Brain microvascular endothelial cell (primary cell): ENCODE measurements at regions not wholly inside any gene's neighbourhood (a gene's known extent, or its start where the extent isn't known, plus 50 kb on each side); places are given as distances from the start of the nearest gene placed in this dataset.

Source experiments
- DNase-seq: peaks from one replicate; pipeline ENCODE4 v3.0.0-alpha.2; 2020
- H3K27ac ChIP-seq: fragments of 250-450 bp; sonication (Bioruptor Pico); 2 replicates; pipeline ENCODE4 v1.5.1; 2020; ENCODE audit warnings: mild to moderate bottlenecking, moderate library complexity
- H3K27me3 ChIP-seq: fragments of 250-450 bp; sonication (Bioruptor Pico); replicated peaks from 2 replicates; pipeline ENCODE4 v1.5.1; 2020; ENCODE audit warnings: mild to moderate bottlenecking
- H3K36me3 ChIP-seq: fragments of 250-450 bp; sonication (Bioruptor Pico); replicated peaks from 2 replicates; pipeline ENCODE4 v1.5.1; 2020; ENCODE audit warnings: mild to moderate bottlenecking
- H3K4me3 ChIP-seq: 2 replicates; pipeline ENCODE4 v1.5.1; 2011; ENCODE audit warnings: low read depth, mild to moderate bottlenecking, control low read depth, low read length, moderate library complexity
- in situ Hi-C: cut with HindIII; loops from 2 replicates; pipeline ENCODE4 v1.10.0; 2017; ENCODE audit warnings: low sequenced_read_pairs, low pct_ligation_motif_present
- TF ChIP-seq, protein P1 (sequence below): IDR thresholded peaks from 2 replicates; pipeline ENCODE4 v1.5.1; 2011; ENCODE audit warnings: low read depth, mild to moderate bottlenecking, moderate library complexity, low read length, control low read depth, inconsistent platforms; ENCODE audit errors: missing control alignments

DNA sequence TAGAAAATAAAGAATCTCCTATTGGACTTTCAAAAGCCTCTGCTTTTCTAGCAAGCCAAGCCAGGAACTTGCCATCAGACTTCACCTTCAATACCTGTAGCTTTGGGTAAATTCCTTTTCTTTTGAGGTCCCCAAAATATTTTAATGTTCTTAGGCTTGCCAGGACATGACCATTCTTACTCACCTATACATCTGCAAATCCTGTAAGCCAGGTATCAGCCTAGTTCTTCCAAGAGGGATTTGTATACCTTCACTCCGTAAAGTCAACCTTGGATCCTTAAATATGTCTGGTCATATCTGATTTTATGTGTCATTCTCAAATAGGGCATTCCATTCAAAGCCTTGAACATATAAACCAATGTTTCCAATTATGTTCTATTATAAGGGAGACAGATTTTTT is 210.6 kb upstream of the CELF2 start:
- TF ChIP-seq, protein P1, sequence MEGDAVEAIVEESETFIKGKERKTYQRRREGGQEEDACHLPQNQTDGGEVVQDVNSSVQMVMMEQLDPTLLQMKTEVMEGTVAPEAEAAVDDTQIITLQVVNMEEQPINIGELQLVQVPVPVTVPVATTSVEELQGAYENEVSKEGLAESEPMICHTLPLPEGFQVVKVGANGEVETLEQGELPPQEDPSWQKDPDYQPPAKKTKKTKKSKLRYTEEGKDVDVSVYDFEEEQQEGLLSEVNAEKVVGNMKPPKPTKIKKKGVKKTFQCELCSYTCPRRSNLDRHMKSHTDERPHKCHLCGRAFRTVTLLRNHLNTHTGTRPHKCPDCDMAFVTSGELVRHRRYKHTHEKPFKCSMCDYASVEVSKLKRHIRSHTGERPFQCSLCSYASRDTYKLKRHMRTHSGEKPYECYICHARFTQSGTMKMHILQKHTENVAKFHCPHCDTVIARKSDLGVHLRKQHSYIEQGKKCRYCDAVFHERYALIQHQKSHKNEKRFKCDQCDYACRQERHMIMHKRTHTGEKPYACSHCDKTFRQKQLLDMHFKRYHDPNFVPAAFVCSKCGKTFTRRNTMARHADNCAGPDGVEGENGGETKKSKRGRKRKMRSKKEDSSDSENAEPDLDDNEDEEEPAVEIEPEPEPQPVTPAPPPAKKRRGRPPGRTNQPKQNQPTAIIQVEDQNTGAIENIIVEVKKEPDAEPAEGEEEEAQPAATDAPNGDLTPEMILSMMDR, result no peak
- H3K27me3 ChIP-seq, result no peaks in the 10 kb centered on the region
- no peak overlapping the region for H3K27ac ChIP-seq
- no peak overlapping the region for H3K4me3 ChIP-seq
- H3K36me3 ChIP-seq, result no peaks in the 10 kb centered on the region
- DNase-seq, result no peak
- in situ Hi-C loops, result no loop called here

DNA sequence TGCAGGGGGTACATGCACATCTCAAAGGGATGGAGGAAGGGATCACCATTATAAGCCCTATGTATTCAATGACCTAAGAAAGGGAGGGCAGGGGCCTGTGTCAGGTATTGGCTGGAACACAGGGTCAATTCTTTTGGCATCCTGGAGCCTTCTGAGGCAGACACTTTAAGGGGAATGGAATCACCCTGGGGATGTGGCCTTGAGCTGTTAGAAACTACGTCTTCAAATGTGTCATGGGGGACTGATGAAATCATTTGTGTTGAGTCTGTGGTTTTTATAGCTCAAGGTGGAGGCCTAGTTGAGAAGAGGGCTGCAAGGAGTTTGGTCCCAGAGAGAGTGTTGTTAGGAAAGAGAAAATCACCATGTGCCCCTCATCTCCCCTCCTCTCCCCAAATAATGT is 206.1 kb upstream of the CELF2 start:
- in situ Hi-C loops, result no loop called here
- Histone ChIP-seq H3K4me3 (no peak overlapping the region), H3K27me3 (no peaks in the 10 kb centered on the region), H3K36me3 (no peaks in the 10 kb centered on the region), H3K27ac (no peak overlapping the region)
- TF ChIP-seq, protein P1, result no peak
- DNase-seq, result no peak

DNA sequence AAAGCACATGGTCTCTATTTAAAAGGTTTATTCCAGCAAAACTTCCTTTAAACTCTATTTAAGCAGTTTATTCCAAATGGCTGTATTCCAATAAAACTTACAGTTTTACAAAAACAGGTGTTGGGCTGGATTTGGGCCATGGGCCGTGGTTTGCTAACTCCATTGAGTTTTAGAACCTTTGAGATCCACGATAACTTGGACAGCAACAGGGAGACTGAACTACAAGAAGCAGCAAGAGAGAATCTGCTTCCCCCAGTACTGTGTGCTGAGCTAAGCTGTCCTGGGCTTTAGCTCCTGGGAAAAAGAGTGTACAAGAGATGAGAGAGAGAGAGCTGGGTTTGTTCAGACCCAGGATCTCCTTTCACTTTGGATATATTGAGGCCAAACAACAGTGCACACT is 204.0 kb upstream of the CELF2 start:
- no peak for DNase-seq
- Histone ChIP-seq H3K27me3 (no peaks in the 10 kb centered on the region), H3K36me3 (no peaks in the 10 kb centered on the region), H3K4me3 (no peak overlapping the region), H3K27ac (no peak overlapping the region)
- in situ Hi-C loops, result no loop called here
- TF ChIP-seq, protein P1, result no peak

DNA sequence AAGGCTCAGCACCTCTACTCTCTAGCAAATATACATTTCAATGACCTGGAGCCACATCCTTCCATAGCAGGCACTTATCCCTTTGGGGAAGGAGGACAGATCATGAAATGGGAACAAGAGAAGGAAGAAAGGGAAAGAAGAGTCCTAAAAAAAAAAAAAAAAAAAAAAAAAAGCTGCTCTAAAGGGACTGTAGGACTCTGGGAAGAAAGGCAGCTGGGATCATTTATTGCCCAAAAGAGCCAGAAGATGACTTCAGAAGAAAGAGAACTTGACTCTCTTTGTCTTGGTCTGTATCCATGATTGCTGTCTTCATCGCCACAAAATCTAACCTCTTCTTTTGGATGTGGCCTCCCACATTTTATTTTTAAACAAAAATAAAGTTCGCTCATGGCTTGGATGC is 203.6 kb upstream of the CELF2 start:
- H3K36me3 ChIP-seq, result no peaks in the 10 kb centered on the region

DNA sequence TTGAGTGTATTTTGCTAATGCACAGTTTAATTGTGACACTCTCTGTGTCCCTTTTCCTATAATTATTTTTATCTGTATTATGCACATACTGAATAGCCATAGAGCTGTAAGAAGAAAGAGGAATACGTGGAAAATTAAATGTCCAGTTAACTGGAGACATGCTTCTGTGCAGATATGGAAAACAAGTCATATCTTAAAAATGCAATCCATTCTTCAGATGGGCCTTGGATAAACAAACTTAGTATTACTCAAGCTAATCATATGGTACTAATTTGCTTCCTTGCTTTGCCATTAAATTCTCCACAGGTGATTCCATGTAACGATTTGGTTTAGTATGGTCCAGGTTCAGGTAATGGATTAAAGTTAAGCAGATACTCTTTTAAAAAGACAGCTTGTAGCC is 201.2 kb upstream of the CELF2 start:
- TF ChIP-seq, protein P1, result no peak
- H3K27ac ChIP-seq, result peak overlapping the region; percentile 21
- H3K36me3 ChIP-seq, result no peaks in the 10 kb centered on the region
- no peak for DNase-seq
- in situ Hi-C loops, result no loop called here
- no peaks in the 10 kb centered on the region for H3K27me3 ChIP-seq
- H3K4me3 ChIP-seq, result no peak overlapping the region

More for the DNA sequence above, 203.6 kb upstream of the CELF2 start:
- in situ Hi-C loops, result no loop called here
- H3K27ac ChIP-seq, result no peak overlapping the region
- no peak overlapping the region for H3K4me3 ChIP-seq
- H3K27me3 ChIP-seq, result no peaks in the 10 kb centered on the region
- TF ChIP-seq, protein P1, result no peak
- no peak for DNase-seq

DNA sequence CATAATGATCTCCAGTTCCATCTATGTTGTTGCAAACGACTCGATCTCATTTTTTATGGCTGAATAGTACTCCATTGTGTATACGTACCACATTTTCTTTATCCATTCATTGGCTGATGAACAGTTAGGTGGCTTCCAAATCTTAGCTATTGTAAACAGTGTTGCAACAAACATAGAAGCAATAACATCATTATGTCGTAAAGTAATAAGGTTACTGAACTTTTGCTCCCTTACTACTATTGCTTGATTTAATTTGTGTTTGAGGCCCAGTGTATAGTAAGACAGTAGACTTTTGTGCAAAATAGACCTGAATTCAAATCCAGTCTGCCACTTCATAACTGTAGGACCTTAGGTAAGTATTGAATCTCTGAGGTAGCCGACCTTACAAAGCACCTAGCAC is 200.1 kb upstream of the CELF2 start:
- H3K27me3 ChIP-seq, result no peaks in the 10 kb centered on the region
- TF ChIP-seq, protein P1, result no peak
- in situ Hi-C loops, result no loop called here
- H3K36me3 ChIP-seq, result no peaks in the 10 kb centered on the region
- no peak for DNase-seq
- H3K4me3 ChIP-seq, result no peak overlapping the region
- H3K27ac ChIP-seq, result no peak overlapping the region
